ENCODE measurements at regions not wholly inside any gene's neighbourhood (a gene's known extent, or its start where the extent isn't known, plus 50 kb on each side); places are given as distances from the start of the nearest gene placed in this dataset.

DNA sequence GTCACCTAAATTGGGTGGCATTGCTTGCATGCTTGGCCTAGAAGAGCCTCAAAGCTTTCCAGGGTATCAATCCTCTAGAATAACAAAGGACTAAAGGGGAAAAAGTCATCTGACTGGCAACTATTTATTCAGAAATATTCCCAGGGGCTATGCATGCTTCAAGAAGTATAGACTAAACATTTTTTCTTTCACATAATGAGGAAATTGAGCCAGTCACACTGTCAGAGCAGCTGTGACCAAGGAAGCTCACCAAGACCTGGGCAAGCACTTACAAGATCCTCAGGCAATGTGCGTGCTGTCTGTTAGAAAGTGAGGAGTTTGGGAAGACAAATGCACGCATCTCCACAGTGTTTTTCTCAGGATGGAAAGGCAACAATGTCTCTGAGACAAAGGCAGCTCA, 747.2 kb downstream of the DIAPH3 start:
- Histone ChIP-seq H3K9me3 (replicated peaks; ENCODE audit: insufficient read depth, low read length) (no peaks in the 10 kb centered on the region), H3K27me3 (replicated peaks; ENCODE audit: insufficient read depth, low read length) (no peaks in the 10 kb centered on the region), H3K9ac (ENCODE audit: low read length) (no peak overlapping the region), H3K4me3 (ENCODE audit: low read length) (no peak overlapping the region), H3K79me2 (ENCODE audit: low read length) (no peaks in the 10 kb centered on the region), H3K27ac (ENCODE audit: low read length) (no peak overlapping the region), H3K36me3 (replicated peaks; ENCODE audit: insufficient read depth, low read length) (no peaks in the 10 kb centered on the region), H3F3A (ENCODE audit: insufficient read depth, low read length) (no peaks in the 10 kb centered on the region), H3K9me2 (replicated peaks; ENCODE audit: insufficient read depth, low read length) (no peaks in the 10 kb centered on the region), H4K20me1 (ENCODE audit: insufficient read depth, low read length) (no peaks in the 10 kb centered on the region), H3K4me2 (ENCODE audit: low read depth, low read length) (no peak overlapping the region), H2AFZ (ENCODE audit: low read length) (no peak overlapping the region), H3K4me1 (ENCODE audit: low read length) (no peaks in the 10 kb centered on the region)
- TF ChIP-seq EZH2phosphoT487 (IDR thresholded peaks at IDR 0.05; ENCODE audit: low read length) = no peak
- TF ChIP-seq EZH2 (optimal IDR thresholded peaks at IDR 0.05; ENCODE audit: low read depth, low read length) = no peak
- TF ChIP-seq, protein P1, sequence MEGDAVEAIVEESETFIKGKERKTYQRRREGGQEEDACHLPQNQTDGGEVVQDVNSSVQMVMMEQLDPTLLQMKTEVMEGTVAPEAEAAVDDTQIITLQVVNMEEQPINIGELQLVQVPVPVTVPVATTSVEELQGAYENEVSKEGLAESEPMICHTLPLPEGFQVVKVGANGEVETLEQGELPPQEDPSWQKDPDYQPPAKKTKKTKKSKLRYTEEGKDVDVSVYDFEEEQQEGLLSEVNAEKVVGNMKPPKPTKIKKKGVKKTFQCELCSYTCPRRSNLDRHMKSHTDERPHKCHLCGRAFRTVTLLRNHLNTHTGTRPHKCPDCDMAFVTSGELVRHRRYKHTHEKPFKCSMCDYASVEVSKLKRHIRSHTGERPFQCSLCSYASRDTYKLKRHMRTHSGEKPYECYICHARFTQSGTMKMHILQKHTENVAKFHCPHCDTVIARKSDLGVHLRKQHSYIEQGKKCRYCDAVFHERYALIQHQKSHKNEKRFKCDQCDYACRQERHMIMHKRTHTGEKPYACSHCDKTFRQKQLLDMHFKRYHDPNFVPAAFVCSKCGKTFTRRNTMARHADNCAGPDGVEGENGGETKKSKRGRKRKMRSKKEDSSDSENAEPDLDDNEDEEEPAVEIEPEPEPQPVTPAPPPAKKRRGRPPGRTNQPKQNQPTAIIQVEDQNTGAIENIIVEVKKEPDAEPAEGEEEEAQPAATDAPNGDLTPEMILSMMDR (IDR thresholded peaks at IDR 0.05; ENCODE audit: low read length) = no peak
- no peak for DNase-seq

DNA sequence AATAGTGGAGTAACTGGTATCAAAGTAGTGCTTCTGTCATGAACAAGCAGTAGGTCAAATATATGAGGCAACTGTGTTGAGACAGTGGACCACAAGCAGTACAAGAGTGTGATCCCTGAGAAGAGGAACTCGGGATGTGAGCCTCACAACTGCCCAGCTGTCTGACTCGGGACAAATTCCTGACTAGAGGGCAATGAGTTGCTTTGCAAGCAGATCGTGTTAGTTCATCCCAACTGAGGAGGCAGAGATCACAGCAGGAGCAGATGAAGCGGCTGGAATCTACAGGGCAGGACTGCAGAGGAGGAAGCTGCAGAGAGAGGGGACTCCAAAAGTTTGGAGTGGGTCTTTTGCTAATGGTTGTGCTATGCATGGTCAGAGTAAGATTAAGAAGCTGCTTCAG, 741.1 kb downstream of the DIAPH3 start:
- H3K4me3 ChIP-seq (ENCODE audit: low read length) = no peak overlapping the region
- no peaks in the 10 kb centered on the region for H3K4me1 ChIP-seq (ENCODE audit: low read length)
- no peak overlapping the region for H2AFZ ChIP-seq (ENCODE audit: low read length)
- no peaks in the 10 kb centered on the region for H3K9me2 ChIP-seq (replicated peaks; ENCODE audit: insufficient read depth, low read length)
- H4K20me1 ChIP-seq (ENCODE audit: insufficient read depth, low read length) = no peaks in the 10 kb centered on the region
- H3K9ac ChIP-seq (ENCODE audit: low read length) = no peak overlapping the region
- H3K9me3 ChIP-seq (replicated peaks; ENCODE audit: insufficient read depth, low read length) = no peaks in the 10 kb centered on the region
- no peaks in the 10 kb centered on the region for H3K36me3 ChIP-seq (replicated peaks; ENCODE audit: insufficient read depth, low read length)
- no peaks in the 10 kb centered on the region for H3K79me2 ChIP-seq (ENCODE audit: low read length)
- DNase-seq = no peak
- no peaks in the 10 kb centered on the region for H3K27me3 ChIP-seq (replicated peaks; ENCODE audit: insufficient read depth, low read length)
- TF ChIP-seq, protein P1 (IDR thresholded peaks at IDR 0.05; ENCODE audit: low read length) = no peak
- no peak for TF ChIP-seq EZH2phosphoT487 (IDR thresholded peaks at IDR 0.05; ENCODE audit: low read length)
- TF ChIP-seq EZH2 (optimal IDR thresholded peaks at IDR 0.05; ENCODE audit: low read depth, low read length) = no peak
- H3K27ac ChIP-seq (ENCODE audit: low read length) = no peak overlapping the region
- H3K4me2 ChIP-seq (ENCODE audit: low read depth, low read length) = no peak overlapping the region
- no peaks in the 10 kb centered on the region for H3F3A ChIP-seq (ENCODE audit: insufficient read depth, low read length)

DNA sequence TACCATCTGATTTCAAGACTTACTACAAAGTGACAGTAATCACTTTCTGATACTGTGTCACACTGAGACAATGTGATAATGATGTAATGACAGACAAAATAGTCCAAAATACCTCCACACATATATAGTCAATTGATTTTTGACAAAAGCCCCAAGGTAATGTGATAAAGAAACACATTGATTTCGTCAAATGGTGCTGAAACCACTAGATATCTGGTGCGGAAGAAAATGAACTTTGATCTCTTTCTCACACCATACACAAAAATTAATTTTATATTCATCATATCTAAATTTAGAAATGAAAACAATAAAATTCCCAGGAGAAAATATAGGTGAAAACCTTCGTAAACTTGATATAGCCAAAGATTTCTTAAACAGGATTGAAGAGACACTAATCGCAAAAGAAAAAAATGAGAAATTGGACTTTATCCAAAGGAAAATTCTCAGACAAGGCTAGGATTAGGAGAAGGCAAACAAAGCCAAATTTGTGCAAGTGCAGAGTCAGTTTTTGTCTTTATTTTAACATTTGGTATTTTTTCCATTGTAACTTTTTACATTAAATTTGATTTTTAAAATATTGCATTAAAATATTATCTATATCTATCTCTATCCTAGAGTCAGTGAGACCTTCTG, 739.9 kb downstream of the DIAPH3 start:
- no peak overlapping the region for H2AFZ ChIP-seq (ENCODE audit: low read length)
- no peaks in the 10 kb centered on the region for H3K9me2 ChIP-seq (replicated peaks; ENCODE audit: insufficient read depth, low read length)
- H3K27ac ChIP-seq (ENCODE audit: low read length) = no peak overlapping the region
- H4K20me1 ChIP-seq (ENCODE audit: insufficient read depth, low read length) = no peaks in the 10 kb centered on the region
- H3K27me3 ChIP-seq (replicated peaks; ENCODE audit: insufficient read depth, low read length) = no peaks in the 10 kb centered on the region
- H3K36me3 ChIP-seq (replicated peaks; ENCODE audit: insufficient read depth, low read length) = no peaks in the 10 kb centered on the region
- no peaks in the 10 kb centered on the region for H3K79me2 ChIP-seq (ENCODE audit: low read length)
- H3K4me2 ChIP-seq (ENCODE audit: low read depth, low read length) = no peak overlapping the region
- H3F3A ChIP-seq (ENCODE audit: insufficient read depth, low read length) = no peaks in the 10 kb centered on the region
- no peak for DNase-seq
- no peak overlapping the region for H3K4me3 ChIP-seq (ENCODE audit: low read length)
- no peak for TF ChIP-seq EZH2 (optimal IDR thresholded peaks at IDR 0.05; ENCODE audit: low read depth, low read length)
- TF ChIP-seq, protein P1 (IDR thresholded peaks at IDR 0.05; ENCODE audit: low read length) = no peak
- no peaks in the 10 kb centered on the region for H3K4me1 ChIP-seq (ENCODE audit: low read length)
- no peaks in the 10 kb centered on the region for H3K9me3 ChIP-seq (replicated peaks; ENCODE audit: insufficient read depth, low read length)
- no peak overlapping the region for H3K9ac ChIP-seq (ENCODE audit: low read length)
